SK-N-SH treated with all-trans-retinoic acid at 6 μM for 48 hours (cell line): ENCODE measurements at regions not wholly inside any gene's neighbourhood (a gene's known extent, or its start where the extent isn't known, plus 50 kb on each side); places are given as distances from the start of the nearest gene placed in this dataset.

Experiments
- ARNTL ChIP-seq: fragments of 450-650 bp; formaldehyde crosslinking; IDR thresholded peaks from 2 replicates; pipeline ENCODE4 v1.5.0; 2020; ENCODE audit warnings: low read depth, mild to moderate bottlenecking, moderate library complexity, borderline replicate concordance
- CREB5 ChIP-seq: fragments of 250-450 bp; sonication (Bioruptor Pico); IDR thresholded peaks from 2 replicates; pipeline ENCODE4 v1.5.1; 2020; ENCODE audit warnings: low read depth, mild to moderate bottlenecking, moderate library complexity
- CSDC2 ChIP-seq: fragments of 250-450 bp; sonication (Bioruptor Pico); IDR thresholded peaks from 2 replicates; pipeline ENCODE4 v1.5.0; 2020; ENCODE audit warnings: mild to moderate bottlenecking, moderate library complexity
- CSRNP3 ChIP-seq: fragments of 250-450 bp; sonication (Bioruptor Pico); IDR thresholded peaks from 2 replicates; pipeline ENCODE4 v1.5.1; 2021; ENCODE audit warnings: mild to moderate bottlenecking, moderate library complexity
- ISL1 ChIP-seq: fragments of 250-450 bp; sonication (Bioruptor Pico); IDR thresholded peaks from 2 replicates; pipeline ENCODE4 v2.1.2; 2022; ENCODE audit warnings: mild to moderate bottlenecking, moderate library complexity
- OSR1 ChIP-seq: fragments of 250-450 bp; sonication (Bioruptor Pico); IDR thresholded peaks from 2 replicates; pipeline ENCODE4 v1.8.0; 2022; ENCODE audit warnings: moderate library complexity, mild to moderate bottlenecking, inconsistent platforms
- SNAI2 ChIP-seq: fragments of 250-450 bp; sonication (Bioruptor Pico); IDR thresholded peaks from 2 replicates; pipeline ENCODE4 v1.5.0; 2020; ENCODE audit warnings: mild to moderate bottlenecking, moderate library complexity
- TCF4 ChIP-seq: fragments of 250-450 bp; sonication (Bioruptor Pico); IDR thresholded peaks from 2 replicates; pipeline ENCODE4 v1.8.0; 2021; ENCODE audit warnings: mild to moderate bottlenecking, moderate library complexity, borderline replicate concordance
- ZC3H10 ChIP-seq: fragments of 250-450 bp; sonication (Bioruptor Pico); IDR thresholded peaks from 2 replicates; pipeline ENCODE4 v1.5.1; 2021; ENCODE audit warnings: mild to moderate bottlenecking, moderate library complexity
- ZFP3 ChIP-seq: fragments of 250-450 bp; sonication (Bioruptor Pico); IDR thresholded peaks from 2 replicates; pipeline ENCODE4 v1.5.0; 2020; ENCODE audit warnings: mild to moderate bottlenecking, moderate library complexity
- ZFP30 ChIP-seq: fragments of 450-650 bp; formaldehyde crosslinking; IDR thresholded peaks from 2 replicates; pipeline ENCODE4 v1.5.0; 2022; ENCODE audit warnings: mild to moderate bottlenecking, moderate library complexity
- ZNF70 ChIP-seq: fragments of 450-650 bp; formaldehyde crosslinking; IDR thresholded peaks from 2 replicates; pipeline ENCODE4 v1.5.0; 2020; ENCODE audit warnings: mild to moderate bottlenecking, moderate library complexity
- TF ChIP-seq, protein P1 (sequence below): fragments of 250-450 bp; sonication (Bioruptor Pico); IDR thresholded peaks from 2 replicates; pipeline ENCODE4 v1.8.0; 2021; ENCODE audit warnings: low read depth, mild to moderate bottlenecking, moderate library complexity, borderline replicate concordance
- TF ChIP-seq, protein P2 (sequence below): fragments of 250-450 bp; sonication (Bioruptor Pico); IDR thresholded peaks from 2 replicates; pipeline ENCODE4 v1.8.0; 2020; ENCODE audit warnings: mild to moderate bottlenecking, moderate library complexity, borderline replicate concordance

- TF ChIP-seq ZFP30 (CRISPR knock-in tag) (no peak), ARNTL (no peak), CREB5 (CRISPR knock-in tag) (no peak), ZFP3 (CRISPR knock-in tag) (no peak), OSR1 (CRISPR knock-in tag) (no peak), CSRNP3 (CRISPR knock-in tag) (no peak), ZC3H10 (CRISPR knock-in tag) (no peak), CSDC2 (CRISPR knock-in tag) (no peak), ISL1 (no peak), TCF4 (CRISPR knock-in tag) (no peak), ZNF70 (CRISPR knock-in tag) (no peak), SNAI2 (CRISPR knock-in tag) (no peak)
- TF ChIP-seq, protein P1, sequence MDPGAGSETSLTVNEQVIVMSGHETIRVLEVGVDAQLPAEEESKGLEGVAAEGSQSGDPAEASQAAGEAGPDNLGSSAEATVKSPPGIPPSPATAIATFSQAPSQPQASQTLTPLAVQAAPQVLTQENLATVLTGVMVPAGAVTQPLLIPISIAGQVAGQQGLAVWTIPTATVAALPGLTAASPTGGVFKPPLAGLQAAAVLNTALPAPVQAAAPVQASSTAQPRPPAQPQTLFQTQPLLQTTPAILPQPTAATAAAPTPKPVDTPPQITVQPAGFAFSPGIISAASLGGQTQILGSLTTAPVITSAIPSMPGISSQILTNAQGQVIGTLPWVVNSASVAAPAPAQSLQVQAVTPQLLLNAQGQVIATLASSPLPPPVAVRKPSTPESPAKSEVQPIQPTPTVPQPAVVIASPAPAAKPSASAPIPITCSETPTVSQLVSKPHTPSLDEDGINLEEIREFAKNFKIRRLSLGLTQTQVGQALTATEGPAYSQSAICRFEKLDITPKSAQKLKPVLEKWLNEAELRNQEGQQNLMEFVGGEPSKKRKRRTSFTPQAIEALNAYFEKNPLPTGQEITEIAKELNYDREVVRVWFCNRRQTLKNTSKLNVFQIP (CRISPR knock-in tag), result no peak
- TF ChIP-seq, protein P2, sequence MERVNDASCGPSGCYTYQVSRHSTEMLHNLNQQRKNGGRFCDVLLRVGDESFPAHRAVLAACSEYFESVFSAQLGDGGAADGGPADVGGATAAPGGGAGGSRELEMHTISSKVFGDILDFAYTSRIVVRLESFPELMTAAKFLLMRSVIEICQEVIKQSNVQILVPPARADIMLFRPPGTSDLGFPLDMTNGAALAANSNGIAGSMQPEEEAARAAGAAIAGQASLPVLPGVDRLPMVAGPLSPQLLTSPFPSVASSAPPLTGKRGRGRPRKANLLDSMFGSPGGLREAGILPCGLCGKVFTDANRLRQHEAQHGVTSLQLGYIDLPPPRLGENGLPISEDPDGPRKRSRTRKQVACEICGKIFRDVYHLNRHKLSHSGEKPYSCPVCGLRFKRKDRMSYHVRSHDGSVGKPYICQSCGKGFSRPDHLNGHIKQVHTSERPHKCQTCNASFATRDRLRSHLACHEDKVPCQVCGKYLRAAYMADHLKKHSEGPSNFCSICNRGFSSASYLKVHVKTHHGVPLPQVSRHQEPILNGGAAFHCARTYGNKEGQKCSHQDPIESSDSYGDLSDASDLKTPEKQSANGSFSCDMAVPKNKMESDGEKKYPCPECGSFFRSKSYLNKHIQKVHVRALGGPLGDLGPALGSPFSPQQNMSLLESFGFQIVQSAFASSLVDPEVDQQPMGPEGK (CRISPR knock-in tag), result no peak
These were observed 81.2 kb upstream of the GOT2 start for GRCh38 chr16:58815181-58815888.
